ENCODE measurements at regions not wholly inside any gene's neighbourhood (a gene's known extent, or its start where the extent isn't known, plus 50 kb on each side); places are given as distances from the start of the nearest gene placed in this dataset.

DNA sequence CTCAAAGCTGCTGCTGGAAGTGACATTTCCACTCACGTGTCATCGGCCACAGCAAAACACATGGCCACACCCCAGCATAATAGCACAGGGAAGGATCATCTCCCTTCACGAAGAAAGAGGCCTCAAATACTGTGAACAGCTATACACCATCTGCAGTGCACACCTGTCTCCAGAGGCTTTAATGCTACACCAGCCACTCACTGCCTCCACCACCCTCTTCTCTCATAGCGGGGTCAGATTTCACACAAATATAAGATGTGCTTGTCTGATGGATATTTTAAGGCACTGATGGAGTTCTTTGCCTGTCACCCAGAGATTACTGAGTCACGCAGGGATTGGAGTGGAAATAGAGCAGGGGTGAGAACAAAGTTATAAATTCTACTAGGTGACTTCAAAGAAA is 374.0 kb downstream of the ZNF516 start:
- H3K27ac ChIP-seq = no peak overlapping the region
- DNase-seq = no peak
- no peaks in the 10 kb centered on the region for H3K36me3 ChIP-seq
- no peaks in the 10 kb centered on the region for H3K4me1 ChIP-seq
- H3K9me3 ChIP-seq = no peaks in the 10 kb centered on the region
- no peak for ATAC-seq
- H3K4me3 ChIP-seq = no peak overlapping the region
- no peaks in the 10 kb centered on the region for H3K27me3 ChIP-seq
- TF ChIP-seq, protein P1, sequence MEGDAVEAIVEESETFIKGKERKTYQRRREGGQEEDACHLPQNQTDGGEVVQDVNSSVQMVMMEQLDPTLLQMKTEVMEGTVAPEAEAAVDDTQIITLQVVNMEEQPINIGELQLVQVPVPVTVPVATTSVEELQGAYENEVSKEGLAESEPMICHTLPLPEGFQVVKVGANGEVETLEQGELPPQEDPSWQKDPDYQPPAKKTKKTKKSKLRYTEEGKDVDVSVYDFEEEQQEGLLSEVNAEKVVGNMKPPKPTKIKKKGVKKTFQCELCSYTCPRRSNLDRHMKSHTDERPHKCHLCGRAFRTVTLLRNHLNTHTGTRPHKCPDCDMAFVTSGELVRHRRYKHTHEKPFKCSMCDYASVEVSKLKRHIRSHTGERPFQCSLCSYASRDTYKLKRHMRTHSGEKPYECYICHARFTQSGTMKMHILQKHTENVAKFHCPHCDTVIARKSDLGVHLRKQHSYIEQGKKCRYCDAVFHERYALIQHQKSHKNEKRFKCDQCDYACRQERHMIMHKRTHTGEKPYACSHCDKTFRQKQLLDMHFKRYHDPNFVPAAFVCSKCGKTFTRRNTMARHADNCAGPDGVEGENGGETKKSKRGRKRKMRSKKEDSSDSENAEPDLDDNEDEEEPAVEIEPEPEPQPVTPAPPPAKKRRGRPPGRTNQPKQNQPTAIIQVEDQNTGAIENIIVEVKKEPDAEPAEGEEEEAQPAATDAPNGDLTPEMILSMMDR (IDR thresholded peaks at IDR 0.05) = no peak
- intact Hi-C loops (cut with DNase I) = no loop called here

DNA sequence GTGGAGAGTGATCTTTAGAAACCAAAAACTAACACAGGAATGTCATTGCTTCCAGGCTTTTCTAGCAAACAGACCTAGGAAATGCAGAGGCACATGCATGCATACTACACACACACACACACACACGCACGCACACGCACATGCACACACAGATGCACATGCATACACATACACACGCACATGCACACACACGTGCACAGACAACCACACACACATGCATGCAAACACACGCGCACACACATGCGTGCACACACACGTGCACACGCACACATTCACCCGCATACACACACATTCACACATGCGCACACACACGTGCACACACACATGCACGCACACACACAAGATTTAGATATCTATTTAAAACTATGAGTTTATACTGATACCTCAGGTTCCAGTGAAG is 379.5 kb downstream of the ZNF516 start:
- Histone ChIP-seq H3K27me3 (no peaks in the 10 kb centered on the region), H3K9me3 (no peaks in the 10 kb centered on the region), H3K4me1 (no peaks in the 10 kb centered on the region), H3K27ac (no peak overlapping the region), H3K36me3 (no peaks in the 10 kb centered on the region), H3K4me3 (no peak overlapping the region)
- TF ChIP-seq, protein P1 (IDR thresholded peaks at IDR 0.05) = no peak
- ATAC-seq (no peak), DNase-seq (no peak)
- intact Hi-C loops (cut with DNase I) = no loop called here

DNA sequence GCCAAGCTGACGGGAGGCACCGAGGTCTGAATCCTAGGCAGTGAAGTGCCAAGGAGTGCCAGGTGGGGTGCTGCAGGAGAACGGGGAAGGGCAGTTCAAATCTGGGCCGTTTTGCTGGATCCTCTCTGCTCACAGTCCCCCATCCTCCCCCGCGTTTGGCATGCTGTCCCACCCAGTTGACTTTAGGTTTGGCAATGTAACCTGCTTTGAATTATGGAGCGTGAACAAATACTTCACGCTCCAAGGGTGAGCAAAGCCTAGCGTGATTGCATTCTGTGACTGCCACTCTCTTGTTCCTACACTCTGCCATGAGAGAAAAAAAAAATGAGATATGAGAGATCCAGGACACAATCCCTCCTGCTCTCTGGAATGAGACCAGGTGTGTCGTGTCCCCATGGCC is 381.9 kb downstream of the ZNF516 start:
- H3K27ac ChIP-seq = no peak overlapping the region
- DNase-seq (no peak), ATAC-seq (no peak)
- H3K36me3 ChIP-seq = no peaks in the 10 kb centered on the region
- H3K4me1 ChIP-seq = no peaks in the 10 kb centered on the region
- H3K4me3 ChIP-seq = no peak overlapping the region
- TF ChIP-seq, protein P1 (IDR thresholded peaks at IDR 0.05) = no peak
- H3K27me3 ChIP-seq = no peaks in the 10 kb centered on the region
- no peaks in the 10 kb centered on the region for H3K9me3 ChIP-seq
- intact Hi-C loops (cut with DNase I) = no loop called here

DNA sequence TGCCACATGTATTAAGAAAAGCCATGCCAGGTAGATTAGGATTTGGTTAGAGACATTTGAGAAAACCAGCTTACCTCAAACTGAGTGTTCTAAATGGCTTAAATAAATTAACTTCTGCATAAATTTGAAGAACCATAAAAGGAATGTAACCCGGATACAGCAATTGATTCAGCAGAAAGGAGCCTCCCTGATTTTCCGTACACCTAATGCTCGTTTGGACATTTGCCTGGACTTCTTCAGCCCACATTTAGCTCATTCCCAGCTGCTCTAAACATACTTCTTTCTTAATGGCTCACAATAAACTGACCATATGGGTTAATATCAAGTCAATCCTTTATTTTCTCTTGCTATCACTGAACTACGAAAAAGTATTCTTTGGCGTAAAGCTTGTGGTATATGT is 392.4 kb downstream of the ZNF516 start:
- DNase-seq (no peak), ATAC-seq (no peak)
- Histone ChIP-seq H3K4me1 (no peaks in the 10 kb centered on the region), H3K27me3 (no peaks in the 10 kb centered on the region), H3K27ac (no peak overlapping the region), H3K4me3 (no peak overlapping the region), H3K9me3 (no peaks in the 10 kb centered on the region), H3K36me3 (no peaks in the 10 kb centered on the region)
- intact Hi-C loops (cut with DNase I) = no loop called here
- TF ChIP-seq, protein P1 (IDR thresholded peaks at IDR 0.05) = no peak

DNA sequence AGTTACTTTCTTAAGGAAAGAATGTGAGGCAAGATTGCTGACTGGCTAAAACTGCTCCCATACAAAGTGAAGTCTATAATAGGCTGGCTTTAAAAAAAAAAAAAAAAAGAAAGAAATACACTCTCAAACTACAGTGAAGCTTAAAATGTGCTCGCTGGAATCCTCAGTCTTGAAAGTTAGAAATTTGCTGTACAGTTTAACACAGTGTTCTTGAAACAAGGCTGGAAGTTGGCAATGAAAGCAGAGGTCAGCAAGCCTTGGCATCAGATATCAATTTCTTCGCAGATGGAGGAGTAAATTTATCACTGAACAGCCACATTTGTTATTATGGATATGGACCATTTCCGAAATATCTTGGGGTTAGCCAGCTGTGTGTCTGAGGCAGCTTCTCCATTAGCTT is 392.9 kb downstream of the ZNF516 start:
- no peaks in the 10 kb centered on the region for H3K4me1 ChIP-seq
- H3K36me3 ChIP-seq = no peaks in the 10 kb centered on the region
- intact Hi-C loops (cut with DNase I) = no loop called here
- DNase-seq (no peak), ATAC-seq (no peak)
- no peaks in the 10 kb centered on the region for H3K9me3 ChIP-seq
- no peaks in the 10 kb centered on the region for H3K27me3 ChIP-seq
- TF ChIP-seq, protein P1 (IDR thresholded peaks at IDR 0.05) = no peak
- H3K4me3 ChIP-seq = no peak overlapping the region
- no peak overlapping the region for H3K27ac ChIP-seq

DNA sequence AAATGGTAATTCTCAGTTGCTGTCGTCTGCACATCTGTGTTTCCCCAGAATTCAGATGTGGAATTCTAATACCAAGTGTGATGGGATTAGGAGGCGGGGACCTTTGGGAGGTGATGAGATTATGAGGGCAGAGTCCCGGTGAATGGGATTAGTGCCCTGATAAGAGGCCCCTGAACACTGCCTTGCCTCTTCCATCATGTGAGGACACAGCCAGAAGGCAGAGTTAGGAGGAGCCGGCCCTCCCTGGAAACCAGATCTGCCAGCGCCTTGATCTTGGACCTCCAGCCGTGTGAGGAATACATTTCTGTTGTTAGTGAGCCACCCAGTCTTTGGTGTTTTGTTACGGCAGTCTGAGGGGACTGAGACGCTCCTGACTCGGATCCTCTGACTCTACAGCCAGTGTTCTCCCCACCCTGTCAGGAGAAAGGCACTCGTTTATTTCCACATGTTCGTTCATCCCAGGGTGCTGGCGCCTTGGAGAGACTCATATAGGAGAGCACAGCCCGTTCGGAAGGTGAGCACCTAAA is 395.0 kb downstream of the ZNF516 start:
- intact Hi-C loops (cut with DNase I) = no loop called here
- no peak overlapping the region for H3K27ac ChIP-seq
- H3K36me3 ChIP-seq = no peaks in the 10 kb centered on the region
- ATAC-seq = no peak
- H3K9me3 ChIP-seq = no peaks in the 10 kb centered on the region
- no peak overlapping the region for H3K4me3 ChIP-seq
- no peak for DNase-seq
- no peaks in the 10 kb centered on the region for H3K27me3 ChIP-seq
- TF ChIP-seq, protein P1 (IDR thresholded peaks at IDR 0.05) = no peak
- H3K4me1 ChIP-seq = no peaks in the 10 kb centered on the region
